ENCODE measurements at regions not wholly inside any gene's neighbourhood (a gene's known extent, or its start where the extent isn't known, plus 50 kb on each side); places are given as distances from the start of the nearest gene placed in this dataset.
A peak's percentile ranks its signal among the peaks of the same experiment; 100 is the strongest.
"Not testable (repeated sequence)": the region's sequence is repeated elsewhere in the genome, so short reads cannot be mapped to it uniquely, and the experiment has no call there.

DNA sequence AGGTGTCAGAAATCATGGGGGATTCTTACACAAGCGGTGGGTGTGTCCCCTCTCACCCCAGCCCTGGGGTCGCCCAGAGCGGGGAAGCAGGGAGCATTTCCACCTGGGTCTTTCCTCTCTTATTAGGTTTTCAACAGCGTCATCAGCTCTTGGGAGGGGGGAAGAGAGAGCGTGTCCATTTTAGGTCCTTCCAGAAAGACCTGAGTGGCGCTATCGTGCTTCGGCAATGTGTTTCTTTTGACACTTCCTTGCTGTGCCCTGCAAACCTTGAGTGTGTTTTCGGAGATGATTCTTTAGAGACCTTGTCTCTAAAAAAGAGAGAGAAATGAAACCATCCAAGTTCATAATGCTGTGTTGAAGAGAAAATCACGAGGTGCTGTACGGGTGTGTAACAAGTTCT is 86.9 kb upstream of the PITRM1 start:
- no peak overlapping the region for H3K4me3 ChIP-seq
- H3K4me1 ChIP-seq, result no peaks in the 10 kb centered on the region
- no peaks in the 10 kb centered on the region for H3K36me3 ChIP-seq
- DNase-seq (ENCODE audit: low spot score in 2 of 2), result peak in 1 of 2 donors; percentile 17
- 97% methylated on average over 11 of the region's 11 CpGs for WGBS
- H3K9me3 ChIP-seq, result no peaks in the 10 kb centered on the region
- no peaks in the 10 kb centered on the region for H3K27me3 ChIP-seq
- TF ChIP-seq EP300 (IDR thresholded peaks at IDR 0.05) (no peak), POLR2A (IDR thresholded peaks at IDR 0.05) (no peak), POLR2AphosphoS5 (IDR thresholded peaks at IDR 0.05) (no peak)
- TF ChIP-seq, protein P1, sequence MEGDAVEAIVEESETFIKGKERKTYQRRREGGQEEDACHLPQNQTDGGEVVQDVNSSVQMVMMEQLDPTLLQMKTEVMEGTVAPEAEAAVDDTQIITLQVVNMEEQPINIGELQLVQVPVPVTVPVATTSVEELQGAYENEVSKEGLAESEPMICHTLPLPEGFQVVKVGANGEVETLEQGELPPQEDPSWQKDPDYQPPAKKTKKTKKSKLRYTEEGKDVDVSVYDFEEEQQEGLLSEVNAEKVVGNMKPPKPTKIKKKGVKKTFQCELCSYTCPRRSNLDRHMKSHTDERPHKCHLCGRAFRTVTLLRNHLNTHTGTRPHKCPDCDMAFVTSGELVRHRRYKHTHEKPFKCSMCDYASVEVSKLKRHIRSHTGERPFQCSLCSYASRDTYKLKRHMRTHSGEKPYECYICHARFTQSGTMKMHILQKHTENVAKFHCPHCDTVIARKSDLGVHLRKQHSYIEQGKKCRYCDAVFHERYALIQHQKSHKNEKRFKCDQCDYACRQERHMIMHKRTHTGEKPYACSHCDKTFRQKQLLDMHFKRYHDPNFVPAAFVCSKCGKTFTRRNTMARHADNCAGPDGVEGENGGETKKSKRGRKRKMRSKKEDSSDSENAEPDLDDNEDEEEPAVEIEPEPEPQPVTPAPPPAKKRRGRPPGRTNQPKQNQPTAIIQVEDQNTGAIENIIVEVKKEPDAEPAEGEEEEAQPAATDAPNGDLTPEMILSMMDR (IDR thresholded peaks at IDR 0.05), result no peak
- H3K27ac ChIP-seq, result no peak overlapping the region

DNA sequence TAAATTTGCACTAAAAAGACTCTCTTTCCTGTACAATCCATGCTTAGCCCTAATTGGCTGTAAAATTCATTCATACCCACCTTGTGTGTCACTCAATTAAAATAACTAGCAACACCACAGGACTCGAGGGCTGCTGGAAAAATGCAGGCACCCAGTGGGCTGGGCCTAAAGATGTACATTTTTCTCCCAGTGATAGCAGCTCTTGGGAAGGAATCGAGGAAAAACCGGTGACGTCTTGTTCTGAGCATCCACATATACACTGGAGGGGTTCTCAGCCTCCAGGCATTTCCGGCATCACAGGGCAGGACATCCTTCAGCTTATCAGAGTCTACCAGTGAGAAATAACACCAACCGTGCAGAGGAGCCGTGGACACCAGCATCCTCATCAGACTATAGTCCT is 85.8 kb upstream of the PITRM1 start:
- TF ChIP-seq, protein P1 (IDR thresholded peaks at IDR 0.05), result no peak
- TF ChIP-seq EP300 (IDR thresholded peaks at IDR 0.05) (no peak), POLR2A (IDR thresholded peaks at IDR 0.05) (no peak), POLR2AphosphoS5 (IDR thresholded peaks at IDR 0.05) (no peak)
- WGBS, result 94% methylated on average over 7 of the region's 7 CpGs
- Histone ChIP-seq H3K4me1 (no peaks in the 10 kb centered on the region), H3K4me3 (no peak overlapping the region), H3K27ac (no peak overlapping the region), H3K9me3 (no peaks in the 10 kb centered on the region), H3K27me3 (no peaks in the 10 kb centered on the region), H3K36me3 (no peaks in the 10 kb centered on the region)
- peak in 1 of 2 donors; percentile 29 for DNase-seq (ENCODE audit: low spot score in 2 of 2)

DNA sequence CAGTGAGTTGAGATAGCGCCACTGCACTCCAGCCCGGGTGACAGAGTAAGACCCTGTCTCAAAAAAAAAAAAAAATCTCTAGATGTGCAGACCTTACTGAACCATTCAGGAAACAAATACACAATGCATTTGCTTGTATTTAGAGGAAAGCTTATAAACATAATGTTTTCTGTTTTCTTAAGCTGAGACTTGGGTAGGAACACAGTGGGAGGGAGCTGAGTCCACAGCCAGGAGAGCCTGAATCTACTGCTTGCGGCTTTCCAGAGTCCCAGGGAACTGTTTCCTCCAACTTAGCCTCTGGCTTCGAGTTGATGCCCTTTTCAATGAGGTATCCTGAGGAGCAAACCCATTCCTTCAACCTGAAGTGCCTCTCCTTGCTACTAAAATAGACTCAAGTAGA is 83.0 kb upstream of the PITRM1 start:
- TF ChIP-seq POLR2AphosphoS5 (IDR thresholded peaks at IDR 0.05), result no peak
- TF ChIP-seq EP300 (IDR thresholded peaks at IDR 0.05), result no peak
- TF ChIP-seq POLR2A (IDR thresholded peaks at IDR 0.05), result no peak
- TF ChIP-seq, protein P1 (IDR thresholded peaks at IDR 0.05), result no peak
- 87% methylated on average over 4 of the region's 4 CpGs for WGBS
- no peaks in the 10 kb centered on the region for H3K4me1 ChIP-seq
- peak in 1 of 2 donors; percentile 26 for DNase-seq (ENCODE audit: low spot score in 2 of 2)
- H3K27me3 ChIP-seq, result no peaks in the 10 kb centered on the region
- H3K36me3 ChIP-seq, result no peaks in the 10 kb centered on the region
- no peak overlapping the region for H3K27ac ChIP-seq
- no peaks in the 10 kb centered on the region for H3K9me3 ChIP-seq
- no peak overlapping the region for H3K4me3 ChIP-seq

DNA sequence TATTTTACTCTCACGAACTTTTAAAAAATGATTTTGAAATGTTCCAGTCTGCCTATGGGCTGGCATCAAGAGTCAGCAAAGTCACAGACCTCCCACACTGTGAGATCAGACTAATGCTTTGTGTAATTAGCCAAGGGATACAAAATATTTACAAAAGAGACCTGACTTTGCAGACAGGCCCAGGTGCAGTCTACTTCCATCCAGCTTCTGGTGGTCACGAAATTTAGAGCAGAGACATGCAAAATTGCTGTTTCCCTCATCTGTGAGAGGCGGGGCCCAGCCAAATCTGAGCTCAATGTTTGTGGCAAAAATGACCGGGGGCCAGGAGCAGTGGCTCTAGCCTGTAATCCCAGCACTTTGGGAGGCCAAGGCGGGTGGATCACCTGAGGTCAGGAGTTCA is 82.5 kb upstream of the PITRM1 start:
- TF ChIP-seq, protein P1 (IDR thresholded peaks at IDR 0.05), result no peak
- TF ChIP-seq POLR2AphosphoS5 (IDR thresholded peaks at IDR 0.05) (no peak), POLR2A (IDR thresholded peaks at IDR 0.05) (no peak), EP300 (IDR thresholded peaks at IDR 0.05) (no peak)
- no peaks in the 10 kb centered on the region for H3K36me3 ChIP-seq
- H3K4me3 ChIP-seq, result no peak overlapping the region
- H3K27me3 ChIP-seq, result no peaks in the 10 kb centered on the region
- no peaks in the 10 kb centered on the region for H3K9me3 ChIP-seq
- 61% methylated on average over 5 of the region's 5 CpGs for WGBS
- DNase-seq (ENCODE audit: low spot score in 2 of 2), result peak in 1 of 2 donors; percentile 57
- no peak overlapping the region for H3K27ac ChIP-seq
- H3K4me1 ChIP-seq, result no peaks in the 10 kb centered on the region

DNA sequence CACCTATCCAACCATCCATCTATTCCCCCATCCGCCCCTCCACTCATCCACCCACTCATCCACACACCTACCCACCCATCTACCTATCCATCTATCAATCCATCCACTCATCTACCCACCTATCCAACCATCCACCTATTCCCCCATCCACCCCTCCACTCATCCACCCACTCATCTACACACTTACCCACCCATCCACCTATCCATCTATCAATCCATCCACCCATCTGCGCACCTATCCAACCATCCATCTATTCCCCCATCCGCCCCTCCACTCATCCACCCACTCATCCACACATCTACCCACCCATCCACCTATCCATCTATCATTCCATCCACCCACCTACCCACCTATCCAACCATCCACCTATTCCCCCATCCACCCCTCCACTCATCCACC is 81.4 kb upstream of the PITRM1 start:
- not testable (repeated sequence) for H3K36me3 ChIP-seq; H3K27me3 ChIP-seq; H3K27ac ChIP-seq; H3K9me3 ChIP-seq; H3K4me1 ChIP-seq; DNase-seq (ENCODE audit: low spot score in 2 of 2); H3K4me3 ChIP-seq
- 95% methylated on average over 3 of the region's 3 CpGs for WGBS

DNA sequence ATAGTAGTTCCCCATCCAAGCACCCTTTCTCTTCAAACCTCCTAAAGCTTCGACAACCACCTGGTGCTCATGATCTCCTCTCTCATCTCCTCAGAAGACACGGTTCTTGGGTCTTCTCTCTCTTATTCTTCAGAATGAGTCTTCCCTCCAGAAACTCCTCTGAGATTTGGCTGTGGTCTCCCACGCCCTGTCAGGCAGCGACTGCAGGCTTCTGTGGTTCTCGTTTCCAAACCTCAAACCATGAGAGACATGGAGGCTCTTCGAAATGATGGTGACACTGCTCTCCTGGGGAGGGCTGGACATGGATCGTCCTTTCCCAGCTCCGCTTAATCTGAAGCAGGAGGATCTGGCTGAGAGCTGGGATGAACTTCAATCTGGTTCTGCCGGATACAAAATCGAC is 78.6 kb upstream of the PITRM1 start:
- WGBS, result 84% methylated on average over 10 of the region's 10 CpGs
- no peak overlapping the region for H3K27ac ChIP-seq

More for the DNA sequence above, 78.6 kb upstream of the PITRM1 start:
- no peak for TF ChIP-seq EP300 (IDR thresholded peaks at IDR 0.05)
- TF ChIP-seq POLR2AphosphoS5 (IDR thresholded peaks at IDR 0.05), result no peak
- no peak for TF ChIP-seq POLR2A (IDR thresholded peaks at IDR 0.05)
- TF ChIP-seq, protein P1 (IDR thresholded peaks at IDR 0.05), result no peak
- no peaks in the 10 kb centered on the region for H3K9me3 ChIP-seq
- H3K4me1 ChIP-seq, result peaks cover 11% of the 10 kb centered on the region
- H3K4me3 ChIP-seq, result no peak overlapping the region
- no peaks in the 10 kb centered on the region for H3K36me3 ChIP-seq
- no peak for DNase-seq (ENCODE audit: low spot score in 2 of 2)
- no peaks in the 10 kb centered on the region for H3K27me3 ChIP-seq

Measured in suprapubic skin (tissue), 4 donors.